GM19463 (cell line): ENCODE measurements at regions not wholly inside any gene's neighbourhood (a gene's known extent, or its start where the extent isn't known, plus 50 kb on each side); places are given as distances from the start of the nearest gene placed in this dataset.

Experiments
- ATAC-seq: cut with Tn5 transposase; IDR thresholded peaks from one replicate; pipeline ENCODE4 v1.9.1; 2021; ENCODE audit warnings: mild to moderate bottlenecking, moderate library complexity; ENCODE audit not compliant: unreplicated experiment

DNA sequence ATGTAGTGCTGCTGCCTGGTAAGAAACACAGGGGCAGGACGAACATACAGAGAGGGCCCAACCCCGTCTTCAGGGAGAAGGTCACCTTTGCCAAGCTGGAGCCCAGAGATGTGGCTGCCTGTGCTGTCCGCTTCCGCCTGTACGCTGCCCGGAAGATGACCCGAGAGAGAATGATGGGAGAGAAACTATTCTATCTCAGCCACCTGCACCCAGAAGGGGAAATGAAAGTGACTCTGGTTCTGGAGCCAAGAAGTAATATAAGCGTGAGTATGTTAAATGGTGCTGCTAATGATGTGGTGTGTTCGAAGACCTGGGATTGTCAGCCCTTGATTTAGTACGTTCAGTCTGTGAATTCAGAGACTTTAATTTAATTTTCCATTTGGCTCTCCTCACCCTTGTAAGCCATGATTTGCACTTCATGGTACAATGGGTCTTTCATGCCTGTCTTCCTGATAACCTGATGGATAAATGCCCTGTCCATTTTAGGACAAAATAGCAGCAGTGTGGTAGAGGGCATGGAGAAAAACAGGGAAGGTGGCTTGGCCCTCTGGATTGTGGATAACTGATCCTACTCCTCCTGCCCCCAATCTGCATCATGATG, 318.9 kb downstream of the SNAPC1 start:
- peak; percentile 89 for ATAC-seq

DNA sequence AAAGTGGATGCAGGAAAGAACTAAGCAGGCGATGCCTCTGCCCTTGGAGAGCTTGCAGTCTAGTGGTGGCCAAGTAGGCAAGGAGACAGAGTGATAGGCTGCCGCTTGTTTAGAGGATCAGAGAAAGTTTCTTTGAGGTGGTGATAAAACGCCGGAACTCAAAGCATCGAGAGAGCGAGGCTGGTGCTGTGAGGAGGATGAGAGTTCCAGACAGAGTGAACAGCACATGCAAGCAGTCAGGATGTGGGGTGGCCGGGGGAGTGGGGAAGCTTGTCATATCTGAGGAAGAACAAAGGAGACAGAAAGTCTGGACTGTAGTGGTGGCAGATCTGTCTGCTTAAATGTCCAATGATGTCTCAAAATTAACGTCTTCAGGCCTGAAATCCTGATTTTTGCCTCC, 319.7 kb downstream of the SNAPC1 start:
- no peak for ATAC-seq

DNA sequence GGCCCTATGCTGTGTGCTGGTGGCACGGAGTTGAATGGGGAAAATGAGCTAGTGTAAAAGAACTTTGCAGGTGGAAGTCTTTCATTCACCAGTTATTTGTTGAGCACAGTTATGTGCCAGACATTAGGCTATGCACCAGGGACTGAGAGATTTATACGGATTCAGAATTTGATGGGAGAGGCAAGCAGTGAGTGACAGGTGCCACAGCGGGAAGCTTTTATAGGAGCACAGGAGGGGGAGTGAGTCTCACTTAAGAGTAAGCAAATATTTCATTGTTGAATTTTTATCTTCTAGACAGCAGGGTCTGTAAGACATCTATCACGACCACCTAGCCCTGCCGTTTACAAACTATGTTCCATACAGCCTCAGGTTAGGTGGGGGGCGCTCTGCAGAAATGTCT, 320.6 kb downstream of the SNAPC1 start:
- no peak for ATAC-seq

GRCh38 chr14:62084020-62084419, 321.8 kb downstream of the SNAPC1 start:
- ATAC-seq = no peak

DNA sequence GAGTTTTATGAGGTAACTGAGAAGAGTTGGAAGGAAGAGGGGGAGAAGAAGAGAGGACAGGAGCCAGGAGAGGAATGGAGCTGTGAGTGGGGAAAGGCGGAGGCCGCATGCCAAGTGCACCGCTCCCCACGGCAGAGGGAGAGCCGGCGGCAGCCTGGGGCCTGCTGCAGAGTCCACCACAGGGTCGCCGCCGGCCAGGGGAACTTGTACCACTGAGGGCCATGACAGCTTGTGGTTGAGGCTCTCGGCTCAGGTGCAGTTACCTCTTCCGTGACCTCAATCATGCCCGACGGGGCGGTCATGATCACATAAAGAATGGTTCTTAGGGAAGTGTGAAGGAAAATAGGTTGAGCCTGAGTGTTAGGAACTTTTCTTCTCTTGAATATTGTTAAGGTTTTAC, 325.0 kb downstream of the SNAPC1 start:
- ATAC-seq = no peak

DNA sequence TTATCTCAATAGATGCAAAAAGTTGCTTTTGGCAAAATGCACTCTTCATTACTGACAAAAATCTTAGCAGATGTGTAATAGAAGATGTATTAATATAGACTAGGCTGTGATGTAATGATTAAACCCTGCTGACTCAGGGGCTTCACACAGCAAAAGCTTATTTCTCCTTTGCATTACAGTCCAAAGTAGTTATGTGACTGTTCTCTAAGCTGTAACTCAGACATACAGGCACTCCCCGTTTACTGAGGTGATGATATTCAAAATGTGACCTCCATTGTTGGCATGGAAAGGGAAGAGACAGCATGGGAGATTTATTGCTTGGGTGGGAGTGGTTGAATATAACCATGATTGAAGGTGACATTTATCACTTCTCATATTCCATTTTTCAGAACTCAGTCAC, 331.5 kb downstream of the SNAPC1 start:
- ATAC-seq = no peak

DNA sequence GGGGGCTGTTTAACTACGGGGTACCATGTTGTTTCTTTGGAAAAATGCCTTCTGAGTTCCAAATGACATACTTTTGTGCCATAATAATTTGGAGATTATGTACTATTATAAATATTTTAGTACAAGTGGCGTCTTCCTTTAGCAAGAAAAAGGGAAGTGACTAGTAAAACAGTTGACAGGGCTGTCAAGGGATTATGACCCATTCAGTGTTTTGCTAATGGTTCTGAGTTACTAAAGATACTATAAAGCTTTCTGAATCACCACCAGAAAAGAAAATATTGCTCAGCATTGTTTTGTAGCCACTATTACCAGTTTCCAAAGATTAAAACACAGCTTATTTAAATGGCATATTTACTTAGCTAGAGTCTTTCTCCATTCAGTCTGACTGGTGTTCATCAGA, 334.9 kb downstream of the SNAPC1 start:
- no peak for ATAC-seq

GRCh38 chr14:62097824-62098223, 335.6 kb downstream of the SNAPC1 start:
- ATAC-seq = no peak

DNA sequence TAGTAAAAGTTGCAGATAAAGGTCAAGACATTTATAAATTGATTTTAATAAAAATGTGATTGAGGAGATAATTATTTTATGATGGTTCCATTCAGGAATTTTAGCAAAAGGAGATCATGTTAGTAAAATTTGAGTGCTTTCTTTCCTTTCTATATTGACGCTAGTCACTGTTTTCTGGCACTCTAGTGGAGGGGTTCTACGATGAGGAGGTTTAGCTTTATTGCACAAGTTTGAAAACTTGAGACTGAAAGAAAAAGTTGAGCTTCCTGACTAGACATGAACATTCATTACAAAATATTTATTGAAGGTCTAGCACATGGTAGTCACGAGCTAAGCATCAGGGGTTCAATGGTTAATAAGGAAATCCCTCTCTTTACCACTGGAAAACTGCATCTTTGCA, 336.1 kb downstream of the SNAPC1 start:
- ATAC-seq = no peak

GRCh38 chr14:62099091-62099490, 336.9 kb downstream of the SNAPC1 start:
- ATAC-seq = no peak

DNA sequence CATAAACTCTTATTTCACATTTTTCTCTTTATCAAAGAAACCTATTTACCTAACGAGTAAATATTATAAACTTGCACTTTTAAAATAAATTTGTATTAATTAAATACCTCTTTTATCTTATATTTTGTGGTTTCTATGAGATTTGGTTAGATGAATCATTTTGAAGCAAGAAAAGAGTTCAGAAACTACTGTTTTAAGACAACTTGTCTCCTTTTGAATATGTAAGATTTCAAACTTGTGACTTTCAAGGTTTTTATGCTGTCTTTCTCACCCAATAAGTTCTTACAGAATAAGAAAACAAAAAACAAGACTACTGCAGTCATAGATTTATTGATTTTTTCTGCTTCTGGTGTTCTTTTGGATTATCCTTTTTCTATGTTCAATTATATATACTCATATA, 339.0 kb downstream of the SNAPC1 start:
- no peak for ATAC-seq

DNA sequence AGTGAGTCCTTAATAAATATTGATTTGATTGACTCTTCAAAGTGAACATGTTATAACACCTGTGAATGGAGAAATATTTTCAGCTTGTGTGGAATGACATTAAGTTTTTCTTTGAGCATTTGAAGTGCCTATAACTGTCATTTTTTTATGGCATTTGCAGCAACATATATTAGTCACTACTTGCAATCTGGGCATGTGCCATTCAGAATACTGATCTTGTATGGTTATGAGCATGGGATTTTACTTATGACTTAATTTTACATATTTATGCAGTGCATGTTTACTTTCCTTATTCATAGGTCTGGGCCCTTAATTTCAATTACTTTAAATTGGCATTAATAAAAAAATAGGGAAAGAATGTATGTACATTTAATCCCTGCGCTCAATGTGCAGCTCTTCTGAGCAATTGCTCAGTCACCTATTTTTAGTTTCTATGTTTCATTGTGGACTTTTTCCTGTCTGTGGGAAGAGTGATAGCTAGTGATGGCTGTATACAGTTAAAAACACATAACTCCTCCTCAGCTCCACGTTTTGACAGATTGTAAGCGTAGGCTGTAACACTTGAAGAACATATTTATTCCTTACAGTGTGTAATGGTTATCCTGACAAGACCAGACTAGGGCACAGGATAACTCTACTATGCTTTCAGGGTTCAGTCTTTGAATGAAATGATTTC, 339.6 kb downstream of the SNAPC1 start:
- ATAC-seq = no peak

GRCh38 chr14:62102349-62102725, 340.1 kb downstream of the SNAPC1 start:
- no peak for ATAC-seq

GRCh38 chr14:62103464-62103863, 341.2 kb downstream of the SNAPC1 start:
- ATAC-seq = no peak

DNA sequence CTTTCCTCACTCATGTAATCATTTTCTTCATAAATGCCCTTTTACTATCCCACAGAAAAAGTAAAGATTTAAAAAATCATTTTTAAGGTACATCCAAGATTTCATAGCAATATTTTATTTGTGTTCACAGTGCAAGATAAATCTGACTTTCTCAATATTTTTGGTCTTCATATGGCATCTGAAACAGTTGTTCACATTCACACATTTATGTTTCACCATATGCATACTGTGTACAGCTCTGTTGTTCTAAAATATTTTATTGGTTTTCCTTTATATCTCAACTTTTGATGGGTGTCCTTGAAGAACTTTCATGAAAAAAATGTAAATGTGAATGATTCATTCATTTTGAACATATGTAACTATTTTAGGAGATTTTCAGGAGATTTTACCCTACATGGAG, 348.7 kb downstream of the SNAPC1 start:
- no peak for ATAC-seq

GRCh38 chr14:62117010-62117750, 355.0 kb downstream of the SNAPC1 start:
- peak; percentile 93 for ATAC-seq

GRCh38 chr14:62117751-62118105, 355.5 kb downstream of the SNAPC1 start:
- no peak for ATAC-seq

DNA sequence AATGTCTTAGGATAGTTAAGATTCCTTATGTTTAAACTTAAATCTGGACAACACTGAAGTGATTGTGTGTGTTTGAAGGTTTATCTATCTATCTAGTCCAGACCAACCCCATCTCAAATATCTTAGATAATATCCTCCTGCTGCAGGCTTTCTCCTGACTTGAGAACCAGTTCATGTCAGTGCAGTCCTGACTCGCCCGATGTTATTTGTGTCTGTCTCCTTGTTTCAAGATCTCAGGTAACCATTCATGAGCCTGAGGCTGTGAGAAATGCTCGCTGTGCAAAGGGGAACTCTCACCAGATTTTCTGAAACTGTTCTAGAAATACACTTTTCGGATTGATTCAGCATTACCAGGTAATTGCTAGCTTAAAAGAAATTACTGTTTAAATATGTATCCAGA, 356.2 kb downstream of the SNAPC1 start:
- ATAC-seq = no peak

- no peak for ATAC-seq
These were observed 356.7 kb downstream of the SNAPC1 start for GRCh38 chr14:62118871-62119270.

GRCh38 chr14:62123961-62124360, 361.7 kb downstream of the SNAPC1 start:
- ATAC-seq = peak; percentile 45

DNA sequence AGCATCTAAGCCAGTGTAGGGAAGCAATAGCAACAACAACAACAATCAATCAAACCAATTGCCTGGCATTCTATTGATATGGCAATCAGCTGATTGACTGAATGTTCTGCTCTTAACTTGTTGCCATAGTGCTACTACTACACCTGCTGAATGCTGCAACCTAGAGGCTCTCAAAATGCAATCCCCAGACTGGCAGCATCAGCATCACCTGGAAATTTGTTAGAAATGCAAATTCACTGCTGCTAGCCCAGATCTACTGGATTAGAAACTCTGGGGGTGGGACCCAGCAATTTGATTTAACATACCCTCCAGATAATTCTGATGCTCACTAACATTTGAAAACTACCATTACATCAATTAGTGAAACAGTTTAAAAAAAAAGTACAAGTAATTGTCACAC, 363.6 kb downstream of the SNAPC1 start:
- no peak for ATAC-seq

- ATAC-seq = peak; percentile 74
These were observed 364.8 kb downstream of the SNAPC1 start for GRCh38 chr14:62126879-62127478.
